ENCODE measurements at regions not wholly inside any gene's neighbourhood (a gene's known extent, or its start where the extent isn't known, plus 50 kb on each side); places are given as distances from the start of the nearest gene placed in this dataset.

GRCh38 chr6:141598487-141598886, 534.2 kb upstream of the GJE1 start:
- no peak for DNase-seq (ENCODE audit: low read depth)
- no peak for TF ChIP-seq POLR2A (IDR thresholded peaks at IDR 0.05; ENCODE audit: extremely low read depth, insufficient read length)
- no peak for TF ChIP-seq CTCF (IDR thresholded peaks at IDR 0.05; ENCODE audit: low read depth, low read length)
- no peak for TF ChIP-seq MAX (IDR thresholded peaks at IDR 0.05; ENCODE audit: low read depth, low read length)
- no peak for TF ChIP-seq MYC (IDR thresholded peaks at IDR 0.05; ENCODE audit: low read depth, low read length)
- no peak overlapping the region for H3K4me3 ChIP-seq (ENCODE audit: low read depth, low read length)

GRCh38 chr6:141594874-141595273, 537.9 kb upstream of the GJE1 start:
- no peak for DNase-seq (ENCODE audit: low read depth)
- no peak for TF ChIP-seq MYC (IDR thresholded peaks at IDR 0.05; ENCODE audit: low read depth, low read length)
- TF ChIP-seq POLR2A (IDR thresholded peaks at IDR 0.05; ENCODE audit: extremely low read depth, insufficient read length): no peak
- TF ChIP-seq CTCF (IDR thresholded peaks at IDR 0.05; ENCODE audit: low read depth, low read length): no peak
- TF ChIP-seq MAX (IDR thresholded peaks at IDR 0.05; ENCODE audit: low read depth, low read length): no peak
- no peak overlapping the region for H3K4me3 ChIP-seq (ENCODE audit: low read depth, low read length)

GRCh38 chr6:141593311-141593710, 539.4 kb upstream of the GJE1 start:
- DNase-seq (ENCODE audit: low read depth): no peak
- H3K4me3 ChIP-seq (ENCODE audit: low read depth, low read length): no peak overlapping the region
- no peak for TF ChIP-seq MAX (IDR thresholded peaks at IDR 0.05; ENCODE audit: low read depth, low read length)
- TF ChIP-seq POLR2A (IDR thresholded peaks at IDR 0.05; ENCODE audit: extremely low read depth, insufficient read length): no peak
- TF ChIP-seq CTCF (IDR thresholded peaks at IDR 0.05; ENCODE audit: low read depth, low read length): no peak
- TF ChIP-seq MYC (IDR thresholded peaks at IDR 0.05; ENCODE audit: low read depth, low read length): no peak

- no peak overlapping the region for H3K4me3 ChIP-seq (ENCODE audit: low read depth, low read length)
- TF ChIP-seq CTCF (IDR thresholded peaks at IDR 0.05; ENCODE audit: low read depth, low read length) (no peak), MYC (IDR thresholded peaks at IDR 0.05; ENCODE audit: low read depth, low read length) (no peak), MAX (IDR thresholded peaks at IDR 0.05; ENCODE audit: low read depth, low read length) (no peak), POLR2A (IDR thresholded peaks at IDR 0.05; ENCODE audit: extremely low read depth, insufficient read length) (no peak)
- DNase-seq (ENCODE audit: low read depth): no peak
These were observed 545.1 kb upstream of the GJE1 start for GRCh38 chr6:141587482-141588266.

GRCh38 chr6:141580988-141581552, 551.7 kb upstream of the GJE1 start:
- no peak for TF ChIP-seq MYC (IDR thresholded peaks at IDR 0.05; ENCODE audit: low read depth, low read length)
- H3K4me3 ChIP-seq (ENCODE audit: low read depth, low read length): no peak overlapping the region
- no peak for DNase-seq (ENCODE audit: low read depth)

GRCh38 chr6:141580131-141580530, 552.6 kb upstream of the GJE1 start:
- H3K4me3 ChIP-seq (ENCODE audit: low read depth, low read length): no peak overlapping the region
- no peak for DNase-seq (ENCODE audit: low read depth)
- TF ChIP-seq POLR2A (IDR thresholded peaks at IDR 0.05; ENCODE audit: extremely low read depth, insufficient read length): no peak
- TF ChIP-seq MAX (IDR thresholded peaks at IDR 0.05; ENCODE audit: low read depth, low read length): no peak
- no peak for TF ChIP-seq CTCF (IDR thresholded peaks at IDR 0.05; ENCODE audit: low read depth, low read length)
- TF ChIP-seq MYC (IDR thresholded peaks at IDR 0.05; ENCODE audit: low read depth, low read length): no peak
